Right lobe of liver (tissue), 6 donors: ENCODE measurements at regions not wholly inside any gene's neighbourhood (a gene's known extent, or its start where the extent isn't known, plus 50 kb on each side); places are given as distances from the start of the nearest gene placed in this dataset.

Experiments
- ATAC-seq, 4 donors: fragments of 200-7000 bp; cut with Tn5 transposase; one replicate each; pipeline ENCODE4 v1.9.1; 2020; ENCODE audit warnings: mild to moderate bottlenecking in 4 of 4, moderate library complexity in 4 of 4
- DNase-seq, 3 donors: peaks; one replicate each; pipeline ENCODE4 v3.0.0-alpha.2; 2020
- H3K27ac ChIP-seq, 3 donors: fragments of 200-600 bp; one replicate each; pipeline ENCODE4 v1.8.0; 2022
- H3K27me3 ChIP-seq, 2 donors: fragments of 200-600 bp; one replicate each; pipeline ENCODE4 v1.8.0; 2022
- H3K36me3 ChIP-seq, 4 donors: fragments of 200-600 bp; sonication (generic) in 1 of 4; one replicate each; pipeline versions ENCODE4 v1.5.1 to v1.8.0; 2017 to 2022; ENCODE audit warnings: control low read depth in 1 of 4
- H3K4me1 ChIP-seq, 4 donors: fragments of 200-600 bp; sonication (generic) in 1 of 4; one replicate each; pipeline versions ENCODE4 v1.5.1 to v1.8.0; 2017 to 2022; ENCODE audit warnings: control low read depth in 1 of 4
- H3K4me3 ChIP-seq, 3 donors: fragments of 200-600 bp; one replicate each; pipeline ENCODE4 v1.8.0; 2022
- H3K9me3 ChIP-seq, 4 donors: fragments of 200-600 bp; sonication (generic) in 1 of 4; one replicate each; pipeline versions ENCODE4 v1.5.1 to v1.8.0; 2017 to 2022; ENCODE audit warnings: control low read depth in 1 of 4
- CTCF ChIP-seq, 4 donors: fragments of 200-600 bp in 3 of 4; fragments of 450-650 bp in 1 of 4; IDR thresholded peaks; one replicate each; pipeline versions ENCODE4 v1.5.1 to v1.8.0; 2016 to 2022; ENCODE audit warnings: antibody characterized with exemption in 4 of 4, mild to moderate bottlenecking in 2 of 4
- POLR2A ChIP-seq: fragments of 450-650 bp; IDR thresholded peaks from one replicate; pipeline ENCODE4 v1.6.1; 2017; ENCODE audit warnings: antibody characterized with exemption, mild to moderate bottlenecking
- WGBS: methylation state at CpG from one replicate; pipeline ENCODE4 v1.1.6; 2018; ENCODE audit warnings: low coverage, low lambda C conversion rate; ENCODE audit not compliant: insufficient coverage; ENCODE audit errors: missing lambda C conversion rate; 5-methylcytosine and 5-hydroxymethylcytosine counted together
- intact Hi-C, 2 donors: fragments of 100-400 bp; cut with DNase I; formaldehyde crosslinking; loops; one replicate each; pipeline versions ENCODE4 v1.11.2 to v1.14.1; 2022
- donor health status: DM: no; HTN: yes; CAD: no.
- donor health status: DM: no; HTN: no; CAD: no.
- donor health status: DM: no; HTN: no; CAD: no.
- donor health status: DM: no; HTN: yes; CAD: no.
- donor health status: DM: no; HTN: yes; CAD: no.

GRCh38 chr1:104854529-104854928 is 1104.8 kb downstream of the AMY1C start:
- Histone ChIP-seq H3K27ac (no peak overlapping the region), H3K9me3 (no peaks in the 10 kb centered on the region), H3K36me3 (no peaks in the 10 kb centered on the region), H3K27me3 (no peaks in the 10 kb centered on the region), H3K4me3 (no peak overlapping the region), H3K4me1 (no peaks in the 10 kb centered on the region)
- no peak for ATAC-seq
- WGBS, result 58% methylated on average over 2 of the region's 2 CpGs
- TF ChIP-seq POLR2A (no peak), CTCF (IDR thresholded peaks at IDR 0.05) (no peak)
- intact Hi-C loops, result no loop called here
- DNase-seq, result no peak

GRCh38 chr1:104855550-104855949 is 1105.9 kb downstream of the AMY1C start:
- H3K36me3 ChIP-seq, result no peaks in the 10 kb centered on the region
- no peak for TF ChIP-seq CTCF (IDR thresholded peaks at IDR 0.05)
- H3K4me3 ChIP-seq, result no peak overlapping the region
- no peaks in the 10 kb centered on the region for H3K9me3 ChIP-seq
- intact Hi-C loops, result no loop called here
- H3K27ac ChIP-seq, result no peak overlapping the region
- 67% methylated on average over 3 of the region's 3 CpGs for WGBS
- no peak for ATAC-seq
- DNase-seq, result no peak
- H3K27me3 ChIP-seq, result no peaks in the 10 kb centered on the region
- H3K4me1 ChIP-seq, result no peaks in the 10 kb centered on the region

GRCh38 chr1:104856091-104856490 is 1106.4 kb downstream of the AMY1C start:
- ATAC-seq (no peak), DNase-seq (no peak)
- WGBS, result 70% methylated on average over 13 of the region's 16 CpGs
- H3K4me1 ChIP-seq, result no peaks in the 10 kb centered on the region
- H3K27ac ChIP-seq, result no peak overlapping the region
- H3K9me3 ChIP-seq, result no peaks in the 10 kb centered on the region
- no peak overlapping the region for H3K4me3 ChIP-seq
- intact Hi-C loops, result no loop called here
- no peaks in the 10 kb centered on the region for H3K36me3 ChIP-seq
- TF ChIP-seq POLR2A (no peak), CTCF (IDR thresholded peaks at IDR 0.05) (no peak)
- H3K27me3 ChIP-seq, result no peaks in the 10 kb centered on the region

GRCh38 chr1:104856518-104856917 is 1106.8 kb downstream of the AMY1C start:
- ATAC-seq (no peak), DNase-seq (no peak)
- Histone ChIP-seq H3K27ac (no peak overlapping the region), H3K4me1 (no peaks in the 10 kb centered on the region), H3K4me3 (no peak overlapping the region), H3K27me3 (no peaks in the 10 kb centered on the region), H3K36me3 (no peaks in the 10 kb centered on the region), H3K9me3 (no peaks in the 10 kb centered on the region)
- WGBS, result 40% methylated on average over 1 of the region's 1 CpG
- TF ChIP-seq POLR2A (no peak), CTCF (IDR thresholded peaks at IDR 0.05) (no peak)
- intact Hi-C loops, result no loop called here

- Histone ChIP-seq H3K4me1 (no peaks in the 10 kb centered on the region), H3K4me3 (no peak overlapping the region), H3K27ac (no peak overlapping the region), H3K9me3 (no peaks in the 10 kb centered on the region), H3K36me3 (no peaks in the 10 kb centered on the region), H3K27me3 (no peaks in the 10 kb centered on the region)
- TF ChIP-seq CTCF (IDR thresholded peaks at IDR 0.05), result no peak
- TF ChIP-seq POLR2A, result no peak
- ATAC-seq, result no peak
- DNase-seq, result no peak
- 70% methylated on average over 4 of the region's 4 CpGs for WGBS
- intact Hi-C loops, result no loop called here
Observed at GRCh38 chr1:104868794-104869193, 1119.1 kb downstream of the AMY1C start.
